NK-92 treated with Interleukin-12 subunit alpha and Interleukin-12 subunit beta, amount 100 ng/mL, for 24 hours (cell line): ENCODE measurements at regions not wholly inside any gene's neighbourhood (a gene's known extent, or its start where the extent isn't known, plus 50 kb on each side); places are given as distances from the start of the nearest gene placed in this dataset.

Experiments used
- DNase-seq: peaks from one replicate; lab custom pipeline; 2025; lab: John Stamatoyannopoulos, UW

GRCh38 chr10:130869179-130869841 lies 442.2 kb downstream of the TCERG1L start:
- DNase-seq = no peak

DNA sequence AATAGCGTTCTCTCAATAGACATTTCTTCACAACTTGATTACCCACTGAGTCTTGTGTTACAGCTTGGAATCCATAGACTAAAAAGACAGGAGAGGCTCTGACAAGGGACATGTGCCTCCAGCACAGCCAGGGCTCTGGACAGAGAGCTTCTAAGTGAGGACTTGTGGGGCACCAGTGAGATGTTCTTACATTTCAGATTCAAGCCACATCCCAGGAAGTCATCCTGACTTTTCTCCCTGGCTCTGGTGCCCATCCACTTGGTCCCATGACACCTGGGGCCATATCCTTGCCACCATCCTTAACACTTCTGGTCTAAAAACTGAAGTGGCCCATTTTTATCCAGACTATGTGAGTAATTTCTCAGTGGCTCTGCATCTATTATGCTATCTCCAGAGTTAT lies 440.1 kb downstream of the TCERG1L start:
- no peak for DNase-seq

GRCh38 chr10:130873636-130874035 lies 437.9 kb downstream of the TCERG1L start:
- no peak for DNase-seq

- DNase-seq = no peak
These were observed 436.4 kb downstream of the TCERG1L start for GRCh38 chr10:130875116-130875515.

DNA sequence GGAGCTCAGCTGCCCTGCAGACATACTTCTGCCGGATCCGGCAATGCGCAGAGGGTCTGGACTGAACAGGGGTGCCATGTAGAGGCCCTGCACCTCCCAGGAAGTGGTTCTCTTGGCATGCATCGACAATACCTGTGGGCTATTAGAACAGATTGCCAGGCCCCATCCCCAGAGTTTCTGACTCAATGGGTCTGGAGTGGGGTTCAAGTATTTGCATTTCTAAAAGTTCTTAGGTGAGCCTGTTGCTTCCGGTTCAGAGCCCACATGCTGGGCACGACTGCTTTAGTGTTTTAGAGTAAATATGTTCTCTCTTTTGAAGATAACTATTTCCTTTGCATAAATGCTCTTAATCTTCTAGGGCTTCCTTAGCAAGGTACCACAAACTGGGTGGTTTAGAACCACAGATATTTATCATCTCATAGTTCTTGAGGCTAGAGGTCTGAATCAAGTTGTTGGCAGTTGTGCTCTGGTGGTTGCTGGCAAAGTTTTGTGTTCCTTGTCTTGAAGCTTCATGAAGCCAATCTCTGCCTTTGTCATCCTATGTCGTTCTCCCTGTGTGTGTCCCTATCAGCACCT lies 435.5 kb downstream of the TCERG1L start:
- no peak for DNase-seq

GRCh38 chr10:130877126-130877525 lies 434.4 kb downstream of the TCERG1L start:
- no peak for DNase-seq

GRCh38 chr10:130878131-130878530 lies 433.4 kb downstream of the TCERG1L start:
- DNase-seq = no peak

GRCh38 chr10:130882906-130883305 lies 428.6 kb downstream of the TCERG1L start:
- DNase-seq = no peak

GRCh38 chr10:130884456-130884855 lies 427.1 kb downstream of the TCERG1L start:
- no peak for DNase-seq

- no peak for DNase-seq
These were observed 426.4 kb downstream of the TCERG1L start for GRCh38 chr10:130885021-130885655.

DNA sequence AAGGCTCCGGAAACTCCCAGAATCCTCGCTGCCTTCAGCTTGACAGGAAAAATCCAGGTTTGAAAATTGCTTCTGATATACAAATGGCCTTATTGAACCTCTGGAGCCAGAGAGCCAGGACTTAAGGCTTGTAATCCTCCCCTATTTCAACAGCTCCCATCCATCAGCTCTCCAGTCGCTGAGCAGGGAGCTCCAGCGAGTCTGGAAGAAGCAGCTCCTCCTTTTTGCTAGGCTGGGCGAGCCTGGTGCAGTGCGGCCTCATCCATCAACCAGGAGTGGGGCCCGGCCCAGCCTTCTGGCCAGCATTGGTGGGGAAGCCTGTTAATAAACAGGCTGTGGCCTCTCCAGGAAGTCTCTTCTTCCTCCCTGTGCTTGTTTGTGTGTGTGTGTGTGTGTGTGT lies 424.4 kb downstream of the TCERG1L start:
- no peak for DNase-seq

GRCh38 chr10:130888493-130888892 lies 423.0 kb downstream of the TCERG1L start:
- no peak for DNase-seq

GRCh38 chr10:130889240-130889639 lies 422.3 kb downstream of the TCERG1L start:
- DNase-seq = no peak

- no peak for DNase-seq
These were observed 421.7 kb downstream of the TCERG1L start for GRCh38 chr10:130889780-130890179.

DNA sequence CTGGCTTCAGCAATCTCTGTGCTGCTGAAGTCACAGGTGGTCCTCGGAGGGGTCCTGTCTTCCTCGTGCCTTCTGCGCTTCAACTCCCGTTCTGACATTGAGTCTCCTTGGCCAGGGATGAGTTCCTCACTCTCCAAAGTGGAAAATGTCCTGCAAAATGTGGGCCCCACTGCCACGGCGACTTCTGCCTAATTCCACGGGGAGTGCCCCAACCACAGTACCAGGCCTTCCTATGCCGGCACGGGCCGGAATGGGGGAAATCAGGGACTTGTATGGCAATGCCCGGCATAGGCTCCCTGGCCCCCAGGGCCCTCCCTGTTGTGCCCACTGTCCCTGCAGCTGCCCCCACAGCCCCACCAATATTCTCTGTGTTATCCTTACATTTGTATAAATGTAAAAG lies 420.5 kb downstream of the TCERG1L start:
- no peak for DNase-seq

- no peak for DNase-seq
These were observed 417.1 kb downstream of the TCERG1L start for GRCh38 chr10:130894471-130894870.

DNA sequence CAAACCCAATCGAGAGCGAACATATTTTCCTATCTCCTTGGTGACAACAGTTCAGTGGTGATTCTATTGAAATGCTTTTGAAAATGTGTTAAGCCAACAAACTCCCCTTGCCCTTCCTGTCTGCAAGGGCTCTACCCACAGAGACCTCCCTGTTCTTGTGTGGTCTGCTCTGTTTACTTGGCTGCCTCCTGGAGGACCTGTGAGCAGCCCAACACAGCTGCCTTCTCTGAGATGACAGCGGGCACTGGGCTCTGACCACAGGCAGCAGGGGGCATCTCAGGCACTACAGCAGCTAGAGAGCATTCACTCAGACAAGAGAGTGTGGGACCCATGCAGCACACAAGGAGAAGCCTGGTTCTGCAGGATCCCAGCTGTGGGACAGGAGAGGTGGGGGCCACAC lies 416.4 kb downstream of the TCERG1L start:
- DNase-seq = no peak

GRCh38 chr10:130897815-130898214 lies 413.7 kb downstream of the TCERG1L start:
- no peak for DNase-seq

- no peak for DNase-seq
These were observed 413.1 kb downstream of the TCERG1L start for GRCh38 chr10:130898381-130898780.

DNA sequence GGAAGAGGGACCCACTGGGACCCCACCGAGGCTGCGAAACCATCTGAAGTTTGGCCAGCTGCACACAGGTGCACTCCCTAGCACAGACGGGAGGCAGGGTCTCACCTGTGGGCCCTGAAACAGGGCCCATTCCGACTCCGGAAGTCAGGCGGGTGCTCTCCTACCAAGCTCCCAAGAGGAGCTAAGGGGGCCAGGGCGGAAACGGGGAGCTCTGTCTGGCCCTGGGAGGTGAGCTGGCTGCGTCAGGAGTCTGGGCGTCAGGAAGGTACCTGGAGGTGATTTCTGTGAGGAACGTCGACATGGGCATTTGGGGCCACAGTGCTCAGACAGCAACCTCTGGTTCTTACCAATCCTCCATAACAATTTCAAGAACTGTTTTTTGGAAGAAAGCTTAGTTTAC lies 411.7 kb downstream of the TCERG1L start:
- DNase-seq = no peak

GRCh38 chr10:130900441-130901160 lies 410.9 kb downstream of the TCERG1L start:
- no peak for DNase-seq

DNA sequence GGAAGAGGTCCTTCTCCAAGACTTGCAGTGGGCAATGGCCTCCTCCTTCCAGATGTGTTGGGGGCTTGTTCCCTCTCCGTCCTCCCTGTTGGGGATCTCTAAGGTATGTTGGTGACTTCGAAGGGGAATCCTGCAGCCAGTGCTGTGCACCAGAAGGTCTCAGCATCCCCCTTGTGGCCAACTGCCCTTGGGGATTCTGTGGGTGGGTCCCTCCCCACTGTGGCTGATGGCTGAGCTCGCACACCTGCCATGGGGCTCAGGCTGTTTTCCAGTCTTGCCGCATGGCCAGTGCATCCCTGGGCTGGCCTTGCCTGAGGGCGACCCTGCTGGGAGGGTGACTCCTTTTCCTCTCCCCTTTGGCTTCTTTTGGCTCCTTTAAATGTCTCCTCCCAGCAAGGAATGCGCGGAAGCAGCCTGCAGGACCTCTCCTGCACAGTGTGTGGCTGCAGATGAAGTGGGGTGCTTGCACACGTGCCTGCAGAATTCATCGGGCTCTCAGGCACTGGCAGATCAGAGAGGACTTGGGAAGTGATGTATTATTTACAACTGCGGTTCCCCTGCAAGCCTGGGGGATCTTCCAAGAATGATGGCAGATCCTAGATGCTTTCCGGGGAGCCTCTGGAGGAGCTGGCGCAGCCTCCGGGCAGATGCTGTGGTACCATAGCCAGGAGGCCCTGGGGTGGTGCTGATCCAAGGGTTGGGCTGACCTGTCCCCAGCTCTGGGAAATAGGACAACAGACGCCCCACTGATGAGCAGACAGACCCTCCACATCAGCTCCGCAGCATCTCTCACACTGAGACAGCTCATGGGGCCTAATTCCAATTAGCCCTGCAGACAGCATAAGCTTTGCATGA lies 410.0 kb downstream of the TCERG1L start:
- DNase-seq = no peak
